ENCODE measurements at regions not wholly inside any gene's neighbourhood (a gene's known extent, or its start where the extent isn't known, plus 50 kb on each side); places are given as distances from the start of the nearest gene placed in this dataset.

DNA sequence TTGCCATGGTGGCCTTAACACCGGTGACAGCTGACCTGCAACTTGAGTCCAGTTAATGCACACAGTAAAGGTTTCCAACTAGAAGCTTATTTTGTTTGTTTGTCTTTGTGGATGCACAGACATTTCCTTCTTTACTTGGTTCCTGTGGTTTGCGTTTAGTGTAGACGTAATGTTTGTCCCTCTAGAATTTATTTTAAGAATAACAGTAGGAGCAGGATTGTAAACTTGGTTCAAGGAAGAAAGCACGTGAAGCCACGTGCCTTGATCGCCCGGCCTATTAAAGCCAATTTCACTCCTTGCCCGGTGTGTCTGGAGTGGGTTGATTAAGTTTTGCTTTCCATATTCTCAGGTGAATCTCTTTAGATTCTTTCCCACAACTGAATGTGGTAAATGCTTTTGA, 263.2 kb upstream of the C2CD4B start:
- FAIRE-seq (no peak), DNase-seq (ENCODE audit: insufficient read length, low spot score) (no peak)
- no peak for TF ChIP-seq POU2F2 (IDR thresholded peaks at IDR 0.05; ENCODE audit: low read depth, low read length)
- no peak for TF ChIP-seq POLR2A (IDR thresholded peaks at IDR 0.05; ENCODE audit: low read depth, low read length)
- no peak for TF ChIP-seq POLR2AphosphoS5 (IDR thresholded peaks at IDR 0.05; ENCODE audit: low read depth, low read length)

DNA sequence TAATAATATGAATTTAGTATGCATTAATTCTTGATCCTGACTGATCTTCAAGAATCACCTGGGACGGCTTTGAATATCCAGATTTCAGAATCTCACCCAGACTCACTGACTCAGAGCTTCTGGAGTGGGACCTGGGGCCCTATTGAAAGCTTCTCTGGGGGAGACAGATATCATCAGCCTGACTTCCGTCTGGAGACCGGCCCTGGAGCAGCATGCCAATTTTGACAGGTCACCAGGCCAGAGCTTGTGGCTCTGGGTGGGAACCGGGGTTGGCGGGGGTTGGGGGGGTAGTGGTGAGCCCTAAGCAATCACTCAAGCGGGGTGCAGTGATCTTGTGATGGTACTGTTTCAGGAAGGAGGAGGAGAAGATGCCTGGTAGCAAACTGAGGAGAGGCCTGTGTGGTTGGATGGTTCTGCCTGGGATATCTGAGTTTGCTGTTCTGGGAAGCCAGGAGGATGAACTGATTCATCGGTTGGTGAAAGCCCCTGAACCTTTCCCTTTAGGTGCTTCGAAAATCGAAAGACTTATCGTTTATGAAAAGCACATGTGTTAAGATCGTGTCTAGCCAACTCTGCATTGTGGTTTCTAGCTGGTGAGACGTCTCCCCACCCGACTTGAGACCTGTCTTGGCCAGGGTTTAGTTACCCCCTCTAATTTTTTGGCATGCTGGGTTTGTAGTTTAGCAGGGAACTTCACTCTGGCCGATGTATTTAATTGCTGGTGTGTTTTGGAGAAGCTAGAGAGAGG, 263.9 kb upstream of the C2CD4B start:
- no peak for FAIRE-seq
- TF ChIP-seq POLR2A (IDR thresholded peaks at IDR 0.05; ENCODE audit: low read depth, low read length), result no peak
- no peak for TF ChIP-seq POLR2AphosphoS5 (IDR thresholded peaks at IDR 0.05; ENCODE audit: low read depth, low read length)
- no peak for TF ChIP-seq POU2F2 (IDR thresholded peaks at IDR 0.05; ENCODE audit: low read depth, low read length)
- TF ChIP-seq TAF1 (IDR thresholded peaks at IDR 0.05; ENCODE audit: low read depth, low read length), result no peak
- TF ChIP-seq PAX5 (IDR thresholded peaks at IDR 0.05; ENCODE audit: insufficient read depth, low read length, severe bottlenecking), result no peak
- no peak for TF ChIP-seq SPI1 (IDR thresholded peaks at IDR 0.05; ENCODE audit: low read depth, low read length)
- no peak for DNase-seq (ENCODE audit: insufficient read length, low spot score)

DNA sequence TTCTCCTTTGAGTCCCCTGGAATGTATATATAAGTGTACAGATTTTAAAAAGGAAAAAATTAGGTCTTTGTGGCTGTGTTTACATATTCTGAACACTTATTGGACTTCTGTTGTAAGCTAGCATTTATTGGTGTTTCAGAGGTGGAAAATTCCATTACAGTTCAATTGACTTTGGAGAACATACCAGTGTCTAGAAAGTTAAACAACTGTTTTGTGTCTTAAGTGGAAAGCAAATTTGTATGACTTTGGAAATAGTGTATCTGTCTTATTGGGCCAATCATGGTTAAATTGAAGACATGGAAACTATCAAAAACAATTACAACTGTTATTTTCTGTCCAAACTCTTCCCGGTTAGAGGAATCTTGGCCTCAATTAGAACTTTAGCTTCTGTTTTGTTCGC, 265.0 kb upstream of the C2CD4B start:
- FAIRE-seq (no peak), DNase-seq (ENCODE audit: insufficient read length, low spot score) (no peak)
- TF ChIP-seq PAX5 (IDR thresholded peaks at IDR 0.05; ENCODE audit: insufficient read depth, low read length, severe bottlenecking) (no peak), SPI1 (IDR thresholded peaks at IDR 0.05; ENCODE audit: low read depth, low read length) (no peak), TAF1 (IDR thresholded peaks at IDR 0.05; ENCODE audit: low read depth, low read length) (no peak), POU2F2 (IDR thresholded peaks at IDR 0.05; ENCODE audit: low read depth, low read length) (no peak), POLR2AphosphoS5 (IDR thresholded peaks at IDR 0.05; ENCODE audit: low read depth, low read length) (no peak), POLR2A (IDR thresholded peaks at IDR 0.05; ENCODE audit: low read depth, low read length) (no peak)

DNA sequence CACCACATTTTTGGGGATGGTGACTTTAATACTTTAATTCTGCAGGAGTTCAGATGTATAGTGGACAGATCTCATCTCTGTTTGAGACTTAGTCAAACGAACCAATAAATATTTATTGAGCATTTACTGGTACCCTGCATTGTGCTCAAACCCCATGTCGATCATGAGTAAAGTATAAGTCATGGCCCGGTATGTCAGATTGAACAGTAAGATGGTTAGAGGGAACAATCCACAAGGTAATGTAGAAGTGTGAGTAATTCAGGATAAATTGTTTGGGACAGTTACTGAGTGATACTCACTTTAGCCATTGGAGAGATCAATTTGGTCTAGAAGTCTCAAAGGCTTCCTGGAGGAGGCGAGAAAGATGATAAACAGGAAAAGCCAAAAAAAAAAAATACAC, 265.5 kb upstream of the C2CD4B start:
- FAIRE-seq, result no peak
- TF ChIP-seq POLR2AphosphoS5 (IDR thresholded peaks at IDR 0.05; ENCODE audit: low read depth, low read length) (no peak), POU2F2 (IDR thresholded peaks at IDR 0.05; ENCODE audit: low read depth, low read length) (no peak), PAX5 (IDR thresholded peaks at IDR 0.05; ENCODE audit: insufficient read depth, low read length, severe bottlenecking) (no peak), TAF1 (IDR thresholded peaks at IDR 0.05; ENCODE audit: low read depth, low read length) (no peak), POLR2A (IDR thresholded peaks at IDR 0.05; ENCODE audit: low read depth, low read length) (no peak), SPI1 (IDR thresholded peaks at IDR 0.05; ENCODE audit: low read depth, low read length) (no peak)

DNA sequence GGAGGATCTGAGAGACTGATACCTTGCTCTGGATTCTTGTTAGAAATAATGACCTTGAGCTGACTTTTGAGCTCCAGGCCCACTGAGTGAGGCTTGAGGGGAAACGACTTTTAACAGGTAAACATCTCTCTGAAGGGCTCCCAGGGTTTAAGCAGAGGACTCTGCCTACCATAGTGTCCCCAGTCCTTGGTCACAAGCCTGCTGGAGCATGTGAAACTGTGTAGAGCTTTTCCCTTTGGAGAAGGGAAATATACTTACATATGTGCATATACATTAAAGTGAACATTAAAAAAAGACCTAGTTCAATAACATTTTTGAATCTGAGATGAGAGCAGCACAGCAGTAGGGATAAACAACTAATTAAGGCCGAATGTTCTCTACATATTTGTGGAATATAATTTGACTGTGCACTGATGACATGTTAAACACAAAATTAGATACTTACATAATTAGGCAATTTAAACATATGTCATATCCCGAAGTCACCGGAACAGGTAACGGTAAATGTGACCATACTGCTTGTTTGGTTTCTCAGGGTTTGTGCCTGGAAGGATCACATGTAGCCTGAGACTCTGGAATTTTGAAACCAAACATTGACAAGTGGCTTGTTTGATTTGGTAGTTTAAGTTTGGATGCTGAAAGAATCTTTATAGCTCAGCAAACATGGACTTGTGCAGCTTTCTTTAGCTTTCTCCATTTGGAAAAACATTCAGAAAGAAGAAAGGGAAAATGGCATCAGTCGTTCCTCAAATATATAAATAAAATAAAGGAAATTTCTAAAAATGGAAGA, 266.1 kb upstream of the C2CD4B start:
- DNase-seq (ENCODE audit: insufficient read length, low spot score) (no peak), FAIRE-seq (no peak)
- TF ChIP-seq SPI1 (IDR thresholded peaks at IDR 0.05; ENCODE audit: low read depth, low read length) (no peak), POLR2A (IDR thresholded peaks at IDR 0.05; ENCODE audit: low read depth, low read length) (no peak), POU2F2 (IDR thresholded peaks at IDR 0.05; ENCODE audit: low read depth, low read length) (no peak), TAF1 (IDR thresholded peaks at IDR 0.05; ENCODE audit: low read depth, low read length) (no peak), POLR2AphosphoS5 (IDR thresholded peaks at IDR 0.05; ENCODE audit: low read depth, low read length) (no peak), PAX5 (IDR thresholded peaks at IDR 0.05; ENCODE audit: insufficient read depth, low read length, severe bottlenecking) (no peak)

More for the DNA sequence above, 265.5 kb upstream of the C2CD4B start:
- DNase-seq (ENCODE audit: insufficient read length, low spot score), result no peak

DNA sequence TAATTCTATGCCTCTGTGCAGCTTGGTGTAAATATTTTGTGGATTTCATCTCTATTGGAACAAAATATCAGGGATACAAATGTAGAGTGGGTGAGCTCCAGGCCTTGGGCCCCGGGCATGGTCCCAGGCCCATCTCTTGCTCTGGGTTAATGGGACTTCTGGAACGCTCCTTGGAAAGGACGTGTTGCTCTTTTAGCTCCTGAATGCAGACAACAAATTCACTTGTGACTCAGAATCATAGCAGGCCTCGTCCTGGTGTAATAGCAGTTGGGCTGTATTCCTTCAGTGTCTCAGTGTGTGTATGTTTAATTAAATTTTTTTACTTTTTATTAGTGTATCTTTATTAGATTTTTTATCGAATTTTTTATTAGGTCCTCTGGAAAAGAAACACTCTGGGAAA, 266.7 kb upstream of the C2CD4B start:
- no peak for TF ChIP-seq TAF1 (IDR thresholded peaks at IDR 0.05; ENCODE audit: low read depth, low read length)
- TF ChIP-seq PAX5 (IDR thresholded peaks at IDR 0.05; ENCODE audit: insufficient read depth, low read length, severe bottlenecking), result no peak
- TF ChIP-seq POLR2A (IDR thresholded peaks at IDR 0.05; ENCODE audit: low read depth, low read length), result no peak
- TF ChIP-seq POLR2AphosphoS5 (IDR thresholded peaks at IDR 0.05; ENCODE audit: low read depth, low read length), result no peak
- TF ChIP-seq POU2F2 (IDR thresholded peaks at IDR 0.05; ENCODE audit: low read depth, low read length), result no peak
- TF ChIP-seq SPI1 (IDR thresholded peaks at IDR 0.05; ENCODE audit: low read depth, low read length), result no peak
- FAIRE-seq, result no peak
- no peak for DNase-seq (ENCODE audit: insufficient read length, low spot score)

DNA sequence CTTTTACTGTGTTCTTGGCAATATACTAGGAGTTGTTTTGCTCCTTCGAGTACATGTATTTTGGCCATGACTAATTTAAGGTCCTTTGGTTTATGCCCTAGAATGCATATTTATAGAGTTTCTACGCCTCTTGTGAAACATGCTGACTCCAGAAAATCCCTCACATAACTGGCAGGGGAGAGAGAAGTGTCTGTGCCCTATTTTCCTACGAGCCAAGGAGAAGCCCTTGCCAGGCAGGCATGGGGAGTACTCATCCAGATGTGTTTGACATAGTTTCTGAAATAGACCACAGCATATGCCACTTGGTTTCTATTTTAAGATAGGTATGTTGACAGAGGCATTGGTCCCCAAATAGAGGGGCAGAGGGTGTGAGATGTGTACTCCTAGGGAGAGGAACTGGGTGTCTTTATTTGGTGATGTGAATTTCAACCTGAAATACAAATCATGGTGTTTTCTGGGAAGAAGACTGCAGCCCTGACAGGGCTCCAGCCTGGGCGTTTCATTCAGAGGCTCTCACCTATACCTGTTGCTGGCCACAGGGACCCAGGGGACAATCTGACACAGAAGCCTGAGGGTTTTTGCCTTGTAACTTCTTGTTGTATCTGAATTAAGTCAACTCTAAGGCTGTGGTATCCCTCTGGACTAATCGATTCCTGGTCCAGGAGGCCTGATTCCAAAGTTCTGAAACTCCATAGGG, 267.8 kb upstream of the C2CD4B start:
- FAIRE-seq, result no peak
- no peak for TF ChIP-seq SPI1 (IDR thresholded peaks at IDR 0.05; ENCODE audit: low read depth, low read length)
- no peak for TF ChIP-seq POU2F2 (IDR thresholded peaks at IDR 0.05; ENCODE audit: low read depth, low read length)
- TF ChIP-seq PAX5 (IDR thresholded peaks at IDR 0.05; ENCODE audit: insufficient read depth, low read length, severe bottlenecking), result no peak
- TF ChIP-seq TAF1 (IDR thresholded peaks at IDR 0.05; ENCODE audit: low read depth, low read length), result no peak
- no peak for TF ChIP-seq POLR2A (IDR thresholded peaks at IDR 0.05; ENCODE audit: low read depth, low read length)
- DNase-seq (ENCODE audit: insufficient read length, low spot score), result no peak

DNA sequence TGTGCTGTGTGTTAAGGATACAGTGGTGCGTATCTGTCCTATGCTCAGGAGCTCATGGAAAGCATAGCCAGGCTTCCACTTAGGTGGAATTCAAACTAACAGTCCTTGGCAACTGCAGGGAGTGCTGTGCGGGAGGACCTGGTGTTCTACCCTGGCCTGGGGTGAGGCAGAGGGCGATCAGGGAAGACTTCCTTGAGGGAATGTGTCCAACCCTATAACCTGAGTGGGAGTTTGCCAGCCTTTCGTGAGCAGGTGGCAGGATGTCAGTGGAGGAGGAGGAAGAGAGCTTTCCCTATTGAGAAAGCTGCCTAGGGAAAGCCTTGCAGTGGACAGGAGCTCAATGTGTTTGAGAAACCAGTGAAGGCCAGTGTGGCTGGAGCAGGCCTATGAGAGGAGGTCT, 271.1 kb upstream of the C2CD4B start:
- no peak for FAIRE-seq
- DNase-seq (ENCODE audit: insufficient read length, low spot score), result no peak

DNA sequence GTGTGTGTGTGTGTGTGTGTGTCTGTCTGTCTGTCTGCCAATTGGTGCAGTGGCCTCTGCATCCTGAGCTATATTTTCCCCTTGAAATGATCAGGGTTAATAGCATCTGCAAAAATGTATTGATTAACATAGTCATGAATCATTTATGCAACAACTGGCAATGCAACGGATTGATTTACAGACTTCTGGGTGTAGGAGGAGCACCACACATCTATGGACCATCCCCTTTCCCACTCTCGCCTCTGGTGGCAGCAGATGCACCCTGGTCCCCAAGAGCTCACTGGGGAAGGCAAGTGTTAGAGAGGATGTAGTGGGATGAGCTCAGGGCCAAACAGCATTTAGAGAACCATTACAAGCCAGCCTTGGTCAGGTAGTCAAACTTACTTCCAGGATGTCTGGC, 272.7 kb upstream of the C2CD4B start:
- no peak for DNase-seq (ENCODE audit: insufficient read length, low spot score)
- no peak for TF ChIP-seq POLR2AphosphoS5 (IDR thresholded peaks at IDR 0.05; ENCODE audit: low read depth, low read length)
- TF ChIP-seq TAF1 (IDR thresholded peaks at IDR 0.05; ENCODE audit: low read depth, low read length), result no peak
- TF ChIP-seq POLR2A (IDR thresholded peaks at IDR 0.05; ENCODE audit: low read depth, low read length), result no peak
- FAIRE-seq, result no peak

More for the DNA sequence above, 271.1 kb upstream of the C2CD4B start:
- TF ChIP-seq POLR2AphosphoS5 (IDR thresholded peaks at IDR 0.05; ENCODE audit: low read depth, low read length) (no peak), SPI1 (IDR thresholded peaks at IDR 0.05; ENCODE audit: low read depth, low read length) (no peak), TAF1 (IDR thresholded peaks at IDR 0.05; ENCODE audit: low read depth, low read length) (no peak), POLR2A (IDR thresholded peaks at IDR 0.05; ENCODE audit: low read depth, low read length) (no peak), POU2F2 (IDR thresholded peaks at IDR 0.05; ENCODE audit: low read depth, low read length) (no peak), PAX5 (IDR thresholded peaks at IDR 0.05; ENCODE audit: insufficient read depth, low read length, severe bottlenecking) (no peak)
